Fibroblast of skin of right quadriceps (primary cell): ENCODE measurements at regions not wholly inside any gene's neighbourhood (a gene's known extent, or its start where the extent isn't known, plus 50 kb on each side); places are given as distances from the start of the nearest gene placed in this dataset.
"Not testable (repeated sequence)": the region's sequence is repeated elsewhere in the genome, so short reads cannot be mapped to it uniquely, and the experiment has no call there.

Source experiments
- DNase-seq: peaks from one replicate; pipeline ENCODE4 v3.0.0-alpha.2; 2013

GRCh38 chrX:77167993-77168392, 279.2 kb upstream of the FGF16 start:
- no peak for DNase-seq

GRCh38 chrX:77174680-77175519, 272.3 kb upstream of the FGF16 start:
- DNase-seq = no peak

GRCh38 chrX:77200663-77201062, 246.5 kb upstream of the FGF16 start:
- DNase-seq = no peak

- DNase-seq = no peak
Observed at GRCh38 chrX:77223046-77223445, 224.1 kb upstream of the FGF16 start.

GRCh38 chrX:77264490-77264889, 182.7 kb upstream of the FGF16 start:
- no peak for DNase-seq

- DNase-seq = no peak
Observed at GRCh38 chrX:77275392-77275791, 171.8 kb upstream of the FGF16 start.

- DNase-seq = no peak
Observed at GRCh38 chrX:77276742-77277141, 170.4 kb upstream of the FGF16 start.

- no peak for DNase-seq
Observed at GRCh38 chrX:77277911-77278310, 169.3 kb upstream of the FGF16 start.

- not testable (repeated sequence) for DNase-seq
Observed at GRCh38 chrX:77279373-77279772, 167.8 kb upstream of the FGF16 start.

- no peak for DNase-seq
Observed at GRCh38 chrX:77293331-77293995, 153.7 kb upstream of the FGF16 start.

- no peak for DNase-seq
Observed at GRCh38 chrX:77298296-77298695, 148.9 kb upstream of the FGF16 start.

GRCh38 chrX:77298790-77299189, 148.4 kb upstream of the FGF16 start:
- no peak for DNase-seq

- DNase-seq = no peak
Observed at GRCh38 chrX:77299549-77299948, 147.6 kb upstream of the FGF16 start.

GRCh38 chrX:77342004-77342403, 105.2 kb upstream of the FGF16 start:
- DNase-seq = no peak

- no peak for DNase-seq
Observed at GRCh38 chrX:77346859-77347258, 100.3 kb upstream of the FGF16 start.

- no peak for DNase-seq
Observed at GRCh38 chrX:77347572-77347971, 99.6 kb upstream of the FGF16 start.

GRCh38 chrX:77389891-77390290, 57.3 kb upstream of the FGF16 start:
- no peak for DNase-seq

GRCh38 chrX:77390365-77390764, 56.8 kb upstream of the FGF16 start:
- DNase-seq = not testable (repeated sequence)

GRCh38 chrX:77396781-77397180, 50.4 kb upstream of the FGF16 start:
- no peak for DNase-seq
